LoVo (cell line): ENCODE measurements at regions not wholly inside any gene's neighbourhood (a gene's known extent, or its start where the extent isn't known, plus 50 kb on each side); places are given as distances from the start of the nearest gene placed in this dataset.
"Not testable (repeated sequence)": the region's sequence is repeated elsewhere in the genome, so short reads cannot be mapped to it uniquely, and the experiment has no call there.

ENCODE experiments used
- DNase-seq: peaks from one replicate; pipeline ENCODE4 v3.0.0-alpha.2; 2016; ENCODE audit warnings: low spot score

- DNase-seq, result not testable (repeated sequence)
Measured at GRCh38 chr2:111425789-111426201, 305.1 kb downstream of the BCL2L11 start.

GRCh38 chr2:111427346-111427745, 306.6 kb downstream of the BCL2L11 start:
- DNase-seq, result not testable (repeated sequence)

- DNase-seq, result not testable (repeated sequence)
Measured at GRCh38 chr2:111428915-111429314, 308.2 kb downstream of the BCL2L11 start.

GRCh38 chr2:111429353-111429752, 308.6 kb downstream of the BCL2L11 start:
- not testable (repeated sequence) for DNase-seq

- DNase-seq, result not testable (repeated sequence)
Measured at GRCh38 chr2:111430817-111431661, 310.3 kb downstream of the BCL2L11 start.

GRCh38 chr2:111432423-111432822, 311.7 kb downstream of the BCL2L11 start:
- not testable (repeated sequence) for DNase-seq

- DNase-seq, result not testable (repeated sequence)
Measured at GRCh38 chr2:111432916-111433499, 312.3 kb downstream of the BCL2L11 start.

GRCh38 chr2:111433892-111434607, 313.3 kb downstream of the BCL2L11 start:
- not testable (repeated sequence) for DNase-seq

GRCh38 chr2:111434608-111434939, 313.9 kb downstream of the BCL2L11 start:
- not testable (repeated sequence) for DNase-seq

GRCh38 chr2:111435553-111436310, 315.0 kb downstream of the BCL2L11 start:
- DNase-seq, result not testable (repeated sequence)

GRCh38 chr2:111436411-111436810, 315.7 kb downstream of the BCL2L11 start:
- DNase-seq, result not testable (repeated sequence)

GRCh38 chr2:111437288-111437990, 316.7 kb downstream of the BCL2L11 start:
- not testable (repeated sequence) for DNase-seq

- DNase-seq, result not testable (repeated sequence)
Measured at GRCh38 chr2:111438161-111438560, 317.4 kb downstream of the BCL2L11 start.

GRCh38 chr2:111439237-111439636, 318.5 kb downstream of the BCL2L11 start:
- not testable (repeated sequence) for DNase-seq

GRCh38 chr2:111441614-111442013, 320.9 kb downstream of the BCL2L11 start:
- not testable (repeated sequence) for DNase-seq

- not testable (repeated sequence) for DNase-seq
Measured at GRCh38 chr2:111442767-111443454, 322.2 kb downstream of the BCL2L11 start.

GRCh38 chr2:111444516-111444915, 323.8 kb downstream of the BCL2L11 start:
- not testable (repeated sequence) for DNase-seq

GRCh38 chr2:111445191-111445929, 324.6 kb downstream of the BCL2L11 start:
- DNase-seq, result not testable (repeated sequence)

GRCh38 chr2:111445941-111446340, 325.2 kb downstream of the BCL2L11 start:
- not testable (repeated sequence) for DNase-seq

- not testable (repeated sequence) for DNase-seq
Measured at GRCh38 chr2:111447482-111447881, 326.8 kb downstream of the BCL2L11 start.
